SK-N-SH treated with all-trans-retinoic acid at 6 μM for 48 hours (cell line): ENCODE measurements at regions not wholly inside any gene's neighbourhood (a gene's known extent, or its start where the extent isn't known, plus 50 kb on each side); places are given as distances from the start of the nearest gene placed in this dataset.

ENCODE experiments used
- PPARA ChIP-seq: fragments of 250-450 bp; sonication (Bioruptor Pico); IDR thresholded peaks from 2 replicates; pipeline ENCODE4 v1.5.0; 2020; ENCODE audit warnings: mild to moderate bottlenecking, borderline replicate concordance
- TOX ChIP-seq: fragments of 250-450 bp; sonication (Bioruptor Pico); IDR thresholded peaks from 2 replicates; pipeline ENCODE4 v1.8.0; 2021; ENCODE audit warnings: mild to moderate bottlenecking, moderate library complexity, borderline replicate concordance

DNA sequence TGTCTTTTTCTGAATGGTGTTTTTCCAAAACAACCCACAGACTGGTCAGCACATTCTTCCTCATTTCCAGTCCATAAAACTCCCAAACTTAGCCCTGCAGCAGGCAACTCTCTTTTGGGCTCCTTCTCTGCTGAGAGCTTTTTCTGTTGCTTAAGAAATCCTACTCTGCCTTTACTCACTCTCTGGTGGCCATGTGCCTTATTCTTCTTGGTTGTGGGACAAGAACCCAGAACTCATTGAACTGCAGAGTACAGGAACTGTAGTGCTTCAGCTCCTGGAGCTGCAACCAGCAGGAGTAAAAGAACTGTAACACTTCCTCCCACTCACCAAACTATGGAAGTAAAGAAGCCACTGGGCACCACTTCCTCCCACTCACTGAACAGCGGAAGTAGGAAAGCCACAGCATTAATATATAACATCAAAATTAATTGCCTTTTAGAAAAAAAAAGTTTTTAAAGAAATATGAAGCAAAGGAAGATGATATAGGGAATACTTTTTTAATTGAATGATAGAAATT lies 864.1 kb upstream of the PCDH10 start:
- TF ChIP-seq TOX (CRISPR knock-in tag) (no peak), PPARA (CRISPR knock-in tag) (no peak)
